ENCODE measurements at regions not wholly inside any gene's neighbourhood (a gene's known extent, or its start where the extent isn't known, plus 50 kb on each side); places are given as distances from the start of the nearest gene placed in this dataset.

GRCh38 chr12:5168148-5168547 lies 124.5 kb downstream of the KCNA5 start:
- H3K79me2 ChIP-seq (ENCODE audit: insufficient read depth, low read depth, low read length), result no peaks in the 10 kb centered on the region
- ChIA-PET POLR2A (no interaction called here), CTCF (ENCODE audit: unreplicated experiment) (no interaction called here)
- intact Hi-C loops (cut with micrococcal nuclease; ENCODE audit: unreplicated experiment), result no loop called here
- no peaks in the 10 kb centered on the region for H3K36me3 ChIP-seq (ENCODE audit: insufficient read depth, low read length)
- H3K9me2 ChIP-seq (ENCODE audit: insufficient read depth, low read length), result no peaks in the 10 kb centered on the region
- TF ChIP-seq EZH2phosphoT487 (IDR thresholded peaks at IDR 0.05; ENCODE audit: borderline replicate concordance, low read depth, low read length), result no peak
- no peak for TF ChIP-seq CTCF (conservative IDR thresholded peaks at IDR 0.05; ENCODE audit: low read length)
- H3K27ac ChIP-seq (ENCODE audit: low read depth, low read length, poor library complexity, severe bottlenecking), result no peak overlapping the region
- H3K4me1 ChIP-seq (ENCODE audit: insufficient read depth, low read length, poor library complexity, severe bottlenecking), result no peaks in the 10 kb centered on the region
- H2AFZ ChIP-seq (ENCODE audit: low read length), result no peak overlapping the region
- no peak overlapping the region for H3K4me2 ChIP-seq (ENCODE audit: low read length)
- no peak overlapping the region for H3K4me3 ChIP-seq (ENCODE audit: low read depth, low read length, poor library complexity, severe bottlenecking)
- DNase-seq (ENCODE audit: low spot score), result no peak
- no peaks in the 10 kb centered on the region for H4K20me1 ChIP-seq (ENCODE audit: insufficient read depth, low read length)
- no TSS peak for BruUV-seq (replicated peaks)
- H3K9me3 ChIP-seq (ENCODE audit: low read length), result no peaks in the 10 kb centered on the region

- H3K4me3 ChIP-seq (ENCODE audit: low read depth, low read length, poor library complexity, severe bottlenecking), result no peak overlapping the region
- no TSS peak for BruUV-seq (replicated peaks)
- intact Hi-C loops (cut with micrococcal nuclease; ENCODE audit: unreplicated experiment), result no loop called here
These were observed 127.2 kb downstream of the KCNA5 start for GRCh38 chr12:5170844-5171243.

GRCh38 chr12:5171701-5172100 lies 128.0 kb downstream of the KCNA5 start:
- no peaks in the 10 kb centered on the region for H3K9me2 ChIP-seq (ENCODE audit: insufficient read depth, low read length)
- H3K4me3 ChIP-seq (ENCODE audit: low read depth, low read length, poor library complexity, severe bottlenecking), result no peak overlapping the region
- no peak overlapping the region for H3K27ac ChIP-seq (ENCODE audit: low read depth, low read length, poor library complexity, severe bottlenecking)
- ChIA-PET CTCF (ENCODE audit: unreplicated experiment) (no interaction called here), POLR2A (no interaction called here)
- BruUV-seq (replicated peaks), result no TSS peak
- no peak overlapping the region for H3K4me2 ChIP-seq (ENCODE audit: low read length)
- H3K36me3 ChIP-seq (ENCODE audit: insufficient read depth, low read length), result no peaks in the 10 kb centered on the region
- intact Hi-C loops (cut with micrococcal nuclease; ENCODE audit: unreplicated experiment), result no loop called here
- no peak overlapping the region for H2AFZ ChIP-seq (ENCODE audit: low read length)
- peak; percentile 4 for DNase-seq (ENCODE audit: low spot score)
- no peaks in the 10 kb centered on the region for H4K20me1 ChIP-seq (ENCODE audit: insufficient read depth, low read length)
- TF ChIP-seq CTCF (conservative IDR thresholded peaks at IDR 0.05; ENCODE audit: low read length) (peak; percentile 74), EZH2phosphoT487 (IDR thresholded peaks at IDR 0.05; ENCODE audit: borderline replicate concordance, low read depth, low read length) (no peak)
- no peaks in the 10 kb centered on the region for H3K4me1 ChIP-seq (ENCODE audit: insufficient read depth, low read length, poor library complexity, severe bottlenecking)
- H3K79me2 ChIP-seq (ENCODE audit: insufficient read depth, low read depth, low read length), result no peaks in the 10 kb centered on the region
- no peaks in the 10 kb centered on the region for H3K9me3 ChIP-seq (ENCODE audit: low read length)

More at GRCh38 chr12:5170844-5171243, 127.2 kb downstream of the KCNA5 start:
- POLR2A ChIA-PET, result interaction anchor here (0.6 kb wide), 1 partner anchor 410 kb away, joined by 3 read pairs; no protein-coding TSS in a partner anchor
- no peak for DNase-seq (ENCODE audit: low spot score)
- H3K9me3 ChIP-seq (ENCODE audit: low read length), result no peaks in the 10 kb centered on the region
- no peak overlapping the region for H2AFZ ChIP-seq (ENCODE audit: low read length)
- no peak overlapping the region for H3K27ac ChIP-seq (ENCODE audit: low read depth, low read length, poor library complexity, severe bottlenecking)
- CTCF ChIA-PET (ENCODE audit: unreplicated experiment), result no interaction called here
- H3K9me2 ChIP-seq (ENCODE audit: insufficient read depth, low read length), result no peaks in the 10 kb centered on the region
- TF ChIP-seq CTCF (conservative IDR thresholded peaks at IDR 0.05; ENCODE audit: low read length) (no peak), EZH2phosphoT487 (IDR thresholded peaks at IDR 0.05; ENCODE audit: borderline replicate concordance, low read depth, low read length) (no peak)
- H4K20me1 ChIP-seq (ENCODE audit: insufficient read depth, low read length), result no peaks in the 10 kb centered on the region
- no peaks in the 10 kb centered on the region for H3K36me3 ChIP-seq (ENCODE audit: insufficient read depth, low read length)
- H3K79me2 ChIP-seq (ENCODE audit: insufficient read depth, low read depth, low read length), result no peaks in the 10 kb centered on the region
- no peak overlapping the region for H3K4me2 ChIP-seq (ENCODE audit: low read length)
- no peaks in the 10 kb centered on the region for H3K4me1 ChIP-seq (ENCODE audit: insufficient read depth, low read length, poor library complexity, severe bottlenecking)

Measured in OCI-LY7 (cell line).